ENCODE measurements at regions not wholly inside any gene's neighbourhood (a gene's known extent, or its start where the extent isn't known, plus 50 kb on each side); places are given as distances from the start of the nearest gene placed in this dataset.

DNA sequence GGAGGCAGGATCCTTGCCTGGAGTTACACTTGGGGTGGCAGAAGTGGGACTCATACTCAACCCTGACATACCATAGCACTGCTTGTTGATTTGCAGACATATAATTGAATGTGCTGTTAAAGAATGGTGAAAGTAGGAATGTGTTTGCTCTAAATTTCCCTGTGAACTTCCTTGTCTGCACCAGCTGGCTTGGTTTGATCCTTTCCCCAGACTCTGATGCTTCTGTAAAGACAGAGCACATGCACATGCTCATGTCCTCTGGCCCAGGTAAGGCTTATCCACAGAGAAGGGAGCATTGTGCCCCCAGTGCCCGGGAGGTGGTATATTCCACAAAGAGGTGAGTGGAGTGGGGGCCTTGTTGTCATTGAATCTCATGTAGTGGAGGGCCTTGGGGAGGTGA, 138.0 kb upstream of the STC2 start:
- 83% methylated on average over 1 of the region's 1 CpG; no CpG with 5 or more reads in 1 of the 2 experiments for WGBS, 2 experiments (ENCODE audit: extremely low coverage in 1 of 2, insufficient coverage in 1 of 2, insufficient read length in 1 of 2, insufficient replicate concordance in 2 of 2, low coverage in 1 of 2, low lambda C conversion rate in 2 of 2, missing lambda C conversion rate in 1 of 2)
- no peak overlapping the region for H2AK5ac ChIP-seq (ENCODE audit: low read depth, low read length)
- H3K14ac ChIP-seq (ENCODE audit: insufficient read length): no peak overlapping the region
- H2AFZ ChIP-seq (ENCODE audit: low read length): no peak overlapping the region
- H3K23ac ChIP-seq (ENCODE audit: insufficient read length): no peak overlapping the region
- TF ChIP-seq CBX5 (IDR thresholded peaks at IDR 0.05; ENCODE audit: low read depth, low read length): no peak
- ChIA-PET POLR2A (ENCODE audit: partially characterized antibody) (no interaction called here), CTCF (ENCODE audit: partially characterized antibody) (interaction anchor here (3.1 kb wide), 1 partner anchor 16 kb away, joined by 15 read pairs; no protein-coding TSS in a partner anchor)
- H2BK5ac ChIP-seq (ENCODE audit: low read depth, low read length): no peak overlapping the region
- H2BK20ac ChIP-seq (ENCODE audit: low read length): no peak overlapping the region
- no peak overlapping the region for H4K91ac ChIP-seq (replicated peaks; ENCODE audit: insufficient read length, low read length)
- no peaks in the 10 kb centered on the region for H3K36me3 ChIP-seq (ENCODE audit: control insufficient read depth in 2 of 4, insufficient read depth in 4 of 4, low read length in 3 of 4)
- H2BK15ac ChIP-seq (ENCODE audit: low read length): no peak overlapping the region
- peaks cover 11 to 20% of the 10 kb centered on the region in 2 experiments for H3K9me3 ChIP-seq (ENCODE audit: insufficient read depth in 2 of 2, low read depth in 1 of 2, low read length in 1 of 2)
- FAIRE-seq (no peak), DNase-seq (ENCODE audit: low read depth in 1 of 2, low spot score in 2 of 2) (no peak)
- H3K4ac ChIP-seq (replicated peaks; ENCODE audit: insufficient read length, low read depth, low read length): no peak overlapping the region
- no peaks in the 10 kb centered on the region for H3K23me2 ChIP-seq (ENCODE audit: low read depth, low read length)
- no peaks in the 10 kb centered on the region for H4K20me1 ChIP-seq (replicated peaks in 1 of 2; ENCODE audit: control insufficient read depth in 1 of 2, insufficient read depth in 2 of 2, low read length in 2 of 2)
- H4K5ac ChIP-seq (ENCODE audit: insufficient read length, low read depth, low read length): no peak overlapping the region
- no peak overlapping the region for H3K27ac ChIP-seq (ENCODE audit: low read depth, low read length)
- H3K79me2 ChIP-seq (ENCODE audit: control insufficient read depth in 1 of 2, insufficient read depth in 2 of 2, low read length in 2 of 2): no peaks in the 10 kb centered on the region
- no peak overlapping the region for H3K4me3 ChIP-seq (ENCODE audit: extremely low read depth in 1 of 4, insufficient read depth in 2 of 4, low read depth in 3 of 4, low read length in 4 of 4)
- no peaks in the 10 kb centered on the region for H3K27me3 ChIP-seq (replicated peaks in 1 of 4; ENCODE audit: control insufficient read depth in 3 of 4, extremely low read depth in 1 of 4, insufficient read depth in 3 of 4, low read length in 3 of 4)
- no peak overlapping the region for H4K8ac ChIP-seq (ENCODE audit: extremely low read depth, insufficient read depth, low read length)
- H2BK120ac ChIP-seq (replicated peaks; ENCODE audit: low read depth, low read length): no peak overlapping the region
- H3K18ac ChIP-seq (ENCODE audit: extremely low read depth, low read length): no peak overlapping the region
- no peak overlapping the region for H3K4me2 ChIP-seq (ENCODE audit: insufficient read depth in 1 of 2, low read depth in 2 of 2, low read length in 2 of 2)
- no peaks in the 10 kb centered on the region for H3K79me1 ChIP-seq (ENCODE audit: low read depth, low read length)
- no peak overlapping the region for H3K9ac ChIP-seq (replicated peaks in 1 of 4; ENCODE audit: extremely low read depth in 1 of 4, low read depth in 3 of 4, low read length in 3 of 4)
- H3K4me1 ChIP-seq (replicated peaks in 1 of 4; ENCODE audit: control insufficient read depth in 3 of 4, insufficient read depth in 4 of 4, low read length in 3 of 4): no peaks in the 10 kb centered on the region
- no peak overlapping the region for H2BK12ac ChIP-seq (ENCODE audit: low read depth, low read length)
- no peak overlapping the region for H3K56ac ChIP-seq (replicated peaks; ENCODE audit: insufficient read length, low read depth, low read length)

Measured in H1 (cell line).